Neural cell (in vitro differentiated cells): ENCODE measurements at regions not wholly inside any gene's neighbourhood (a gene's known extent, or its start where the extent isn't known, plus 50 kb on each side); places are given as distances from the start of the nearest gene placed in this dataset.

ENCODE experiments used
- MXI1 ChIP-seq: fragments of 450-650 bp; conservative IDR thresholded peaks from 2 replicates; pipeline ENCODE4 v1.6.1; 2014; ENCODE audit warnings: antibody characterized with exemption, mild to moderate bottlenecking; ENCODE audit not compliant: poor library complexity, severe bottlenecking
- POLR2AphosphoS5 ChIP-seq: IDR thresholded peaks from 2 replicates; pipeline ENCODE4 v1.6.1; 2012
- RAD21 ChIP-seq: fragments of 450-650 bp; conservative IDR thresholded peaks from 2 replicates; pipeline ENCODE4 v1.6.1; 2014; ENCODE audit warnings: antibody characterized with exemption, mild to moderate bottlenecking, moderate library complexity
- SMC3 ChIP-seq: fragments of 450-650 bp; conservative IDR thresholded peaks from 2 replicates; pipeline ENCODE4 v1.6.1; 2014; ENCODE audit warnings: antibody characterized with exemption, mild to moderate bottlenecking, moderate library complexity; ENCODE audit not compliant: poor library complexity
- TAF1 ChIP-seq: IDR thresholded peaks from 2 replicates; pipeline ENCODE4 v1.6.1; 2012; ENCODE audit warnings: low read depth
- TF ChIP-seq, protein P1 (sequence below): fragments of 450-650 bp; IDR thresholded peaks from 2 replicates; pipeline ENCODE4 v1.5.1; 2014; ENCODE audit warnings: antibody characterized with exemption, mild to moderate bottlenecking, moderate library complexity; ENCODE audit not compliant: poor library complexity, severe bottlenecking
- TF ChIP-seq, protein P2 (sequence below): IDR thresholded peaks from 2 replicates; pipeline ENCODE4 v1.6.1; 2012; ENCODE audit warnings: borderline replicate concordance

DNA sequence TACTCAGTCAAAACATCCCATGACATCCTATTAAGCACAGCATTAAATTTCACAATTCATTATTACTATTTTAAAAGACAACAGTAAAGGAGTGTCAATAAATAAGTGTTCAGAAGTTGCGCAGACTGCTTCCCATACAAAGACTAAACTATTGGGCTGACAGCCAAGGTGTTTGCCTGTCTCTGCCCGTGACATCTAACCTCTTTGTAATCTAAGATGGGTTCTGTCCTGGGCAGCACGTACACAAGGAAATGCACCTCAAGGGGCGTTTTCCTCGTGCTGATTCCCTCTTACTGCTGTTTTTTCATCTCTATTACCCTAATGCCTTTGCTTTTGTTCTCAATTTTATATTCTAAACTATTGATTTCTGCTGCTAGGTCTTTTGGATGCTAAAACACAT is 216.3 kb downstream of the NHLRC3 start:
- TF ChIP-seq, protein P1, sequence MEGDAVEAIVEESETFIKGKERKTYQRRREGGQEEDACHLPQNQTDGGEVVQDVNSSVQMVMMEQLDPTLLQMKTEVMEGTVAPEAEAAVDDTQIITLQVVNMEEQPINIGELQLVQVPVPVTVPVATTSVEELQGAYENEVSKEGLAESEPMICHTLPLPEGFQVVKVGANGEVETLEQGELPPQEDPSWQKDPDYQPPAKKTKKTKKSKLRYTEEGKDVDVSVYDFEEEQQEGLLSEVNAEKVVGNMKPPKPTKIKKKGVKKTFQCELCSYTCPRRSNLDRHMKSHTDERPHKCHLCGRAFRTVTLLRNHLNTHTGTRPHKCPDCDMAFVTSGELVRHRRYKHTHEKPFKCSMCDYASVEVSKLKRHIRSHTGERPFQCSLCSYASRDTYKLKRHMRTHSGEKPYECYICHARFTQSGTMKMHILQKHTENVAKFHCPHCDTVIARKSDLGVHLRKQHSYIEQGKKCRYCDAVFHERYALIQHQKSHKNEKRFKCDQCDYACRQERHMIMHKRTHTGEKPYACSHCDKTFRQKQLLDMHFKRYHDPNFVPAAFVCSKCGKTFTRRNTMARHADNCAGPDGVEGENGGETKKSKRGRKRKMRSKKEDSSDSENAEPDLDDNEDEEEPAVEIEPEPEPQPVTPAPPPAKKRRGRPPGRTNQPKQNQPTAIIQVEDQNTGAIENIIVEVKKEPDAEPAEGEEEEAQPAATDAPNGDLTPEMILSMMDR = no peak
- TF ChIP-seq TAF1 (no peak), POLR2AphosphoS5 (no peak), MXI1 (no peak), SMC3 (no peak), RAD21 (no peak)
- TF ChIP-seq, protein P2, sequence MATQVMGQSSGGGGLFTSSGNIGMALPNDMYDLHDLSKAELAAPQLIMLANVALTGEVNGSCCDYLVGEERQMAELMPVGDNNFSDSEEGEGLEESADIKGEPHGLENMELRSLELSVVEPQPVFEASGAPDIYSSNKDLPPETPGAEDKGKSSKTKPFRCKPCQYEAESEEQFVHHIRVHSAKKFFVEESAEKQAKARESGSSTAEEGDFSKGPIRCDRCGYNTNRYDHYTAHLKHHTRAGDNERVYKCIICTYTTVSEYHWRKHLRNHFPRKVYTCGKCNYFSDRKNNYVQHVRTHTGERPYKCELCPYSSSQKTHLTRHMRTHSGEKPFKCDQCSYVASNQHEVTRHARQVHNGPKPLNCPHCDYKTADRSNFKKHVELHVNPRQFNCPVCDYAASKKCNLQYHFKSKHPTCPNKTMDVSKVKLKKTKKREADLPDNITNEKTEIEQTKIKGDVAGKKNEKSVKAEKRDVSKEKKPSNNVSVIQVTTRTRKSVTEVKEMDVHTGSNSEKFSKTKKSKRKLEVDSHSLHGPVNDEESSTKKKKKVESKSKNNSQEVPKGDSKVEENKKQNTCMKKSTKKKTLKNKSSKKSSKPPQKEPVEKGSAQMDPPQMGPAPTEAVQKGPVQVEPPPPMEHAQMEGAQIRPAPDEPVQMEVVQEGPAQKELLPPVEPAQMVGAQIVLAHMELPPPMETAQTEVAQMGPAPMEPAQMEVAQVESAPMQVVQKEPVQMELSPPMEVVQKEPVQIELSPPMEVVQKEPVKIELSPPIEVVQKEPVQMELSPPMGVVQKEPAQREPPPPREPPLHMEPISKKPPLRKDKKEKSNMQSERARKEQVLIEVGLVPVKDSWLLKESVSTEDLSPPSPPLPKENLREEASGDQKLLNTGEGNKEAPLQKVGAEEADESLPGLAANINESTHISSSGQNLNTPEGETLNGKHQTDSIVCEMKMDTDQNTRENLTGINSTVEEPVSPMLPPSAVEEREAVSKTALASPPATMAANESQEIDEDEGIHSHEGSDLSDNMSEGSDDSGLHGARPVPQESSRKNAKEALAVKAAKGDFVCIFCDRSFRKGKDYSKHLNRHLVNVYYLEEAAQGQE = no peak
